NT2/D1 (cell line): ENCODE measurements at regions not wholly inside any gene's neighbourhood (a gene's known extent, or its start where the extent isn't known, plus 50 kb on each side); places are given as distances from the start of the nearest gene placed in this dataset.

Experiments used
- YY1 ChIP-seq: IDR thresholded peaks from 2 replicates; pipeline ENCODE4 v1.6.1; 2011; ENCODE audit not compliant: insufficient read length, insufficient read depth
- ZNF274 ChIP-seq: IDR thresholded peaks from 2 replicates; pipeline ENCODE4 v1.6.1; 2011; ENCODE audit warnings: mild to moderate bottlenecking, low read depth, low read length

GRCh38 chr5:86360801-86361200 is 256.9 kb upstream of the COX7C start:
- TF ChIP-seq ZNF274 (no peak), YY1 (no peak)
